ENCODE measurements at regions not wholly inside any gene's neighbourhood (a gene's known extent, or its start where the extent isn't known, plus 50 kb on each side); places are given as distances from the start of the nearest gene placed in this dataset.
"Not testable (repeated sequence)": the region's sequence is repeated elsewhere in the genome, so short reads cannot be mapped to it uniquely, and the experiment has no call there.

- DNase-seq: not testable (repeated sequence)
Measured at GRCh38 chr10:47166808-47167581, 133.0 kb upstream of the GDF10 start.

- DNase-seq: no peak
Measured at GRCh38 chr10:47167591-47167990, 132.4 kb upstream of the GDF10 start.

GRCh38 chr10:47169581-47169980 lies 130.4 kb upstream of the GDF10 start:
- no peak for DNase-seq

- no peak for DNase-seq
Measured at GRCh38 chr10:47173929-47174442, 126.0 kb upstream of the GDF10 start.

- no peak for DNase-seq
Measured at GRCh38 chr10:47175181-47176123, 124.5 kb upstream of the GDF10 start.

GRCh38 chr10:47176206-47176902 lies 123.6 kb upstream of the GDF10 start:
- DNase-seq: no peak

GRCh38 chr10:47176903-47177868 lies 122.8 kb upstream of the GDF10 start:
- no peak for DNase-seq

- DNase-seq: no peak
Measured at GRCh38 chr10:47178537-47179290, 121.3 kb upstream of the GDF10 start.

GRCh38 chr10:47179291-47179647 lies 120.7 kb upstream of the GDF10 start:
- DNase-seq: no peak

GRCh38 chr10:47181052-47181849 lies 118.7 kb upstream of the GDF10 start:
- DNase-seq: no peak

GRCh38 chr10:47182934-47183703 lies 116.9 kb upstream of the GDF10 start:
- DNase-seq: no peak

GRCh38 chr10:47183704-47184041 lies 116.3 kb upstream of the GDF10 start:
- no peak for DNase-seq

- no peak for DNase-seq
Measured at GRCh38 chr10:47184273-47184672, 115.7 kb upstream of the GDF10 start.

- DNase-seq: no peak
Measured at GRCh38 chr10:47184724-47185330, 115.2 kb upstream of the GDF10 start.

GRCh38 chr10:47186941-47187340 lies 113.1 kb upstream of the GDF10 start:
- DNase-seq: no peak

- DNase-seq: no peak
Measured at GRCh38 chr10:47187592-47187991, 112.4 kb upstream of the GDF10 start.

- no peak for DNase-seq
Measured at GRCh38 chr10:47188156-47188555, 111.8 kb upstream of the GDF10 start.

GRCh38 chr10:47189802-47190201 lies 110.2 kb upstream of the GDF10 start:
- no peak for DNase-seq
